ENCODE measurements at regions not wholly inside any gene's neighbourhood (a gene's known extent, or its start where the extent isn't known, plus 50 kb on each side); places are given as distances from the start of the nearest gene placed in this dataset.

DNA sequence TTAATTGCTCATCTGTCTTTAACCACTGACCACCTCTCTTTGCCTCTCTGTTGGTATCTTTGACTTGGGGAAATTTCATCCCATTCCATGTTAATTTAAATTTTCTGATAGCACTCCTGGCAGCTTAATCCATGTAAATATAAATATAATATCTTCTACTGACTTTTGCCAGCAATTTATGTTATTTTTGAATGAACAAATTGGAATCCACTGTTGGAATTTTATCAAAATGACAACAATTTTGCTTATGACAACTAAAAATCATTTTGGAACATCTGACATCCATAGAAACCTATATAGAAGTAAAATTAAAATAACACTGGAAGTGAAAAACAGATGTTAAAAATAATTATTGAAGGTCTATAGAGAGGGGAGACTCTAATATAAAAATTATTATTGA is 176.5 kb upstream of the AKR1E2 start:
- H3K27me3 Mint-ChIP-seq (ENCODE audit: insufficient read depth, unreplicated experiment) = peaks cover 14% of the 10 kb centered on the region

DNA sequence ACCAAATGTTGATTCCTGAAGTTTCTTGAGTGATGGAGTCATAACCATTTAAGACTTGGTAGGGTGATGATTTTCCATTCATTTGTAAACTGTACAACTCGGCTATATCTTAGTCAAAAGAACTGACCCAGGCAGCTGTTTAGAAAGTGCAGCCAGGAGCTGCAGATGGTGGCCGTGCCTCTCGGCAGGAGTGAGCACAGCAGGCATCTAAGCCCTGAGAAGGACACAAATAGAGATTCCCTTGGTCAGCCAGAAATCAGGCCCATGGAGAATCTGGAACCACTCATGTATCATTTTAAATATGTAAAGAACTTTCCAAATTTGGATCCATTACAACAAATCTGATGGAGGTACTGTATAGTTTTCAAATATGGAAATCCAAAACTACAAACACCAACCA is 177.0 kb upstream of the AKR1E2 start:
- POLR2A ChIA-PET = no interaction called here
- no TSS peak for BruUV-seq (replicated peaks)
- no peaks in the 10 kb centered on the region for H3K9me3 Mint-ChIP-seq (ENCODE audit: unreplicated experiment)
- H3K4me3 Mint-ChIP-seq (ENCODE audit: unreplicated experiment) = no peak overlapping the region
- H3K27me3 Mint-ChIP-seq (ENCODE audit: insufficient read depth, unreplicated experiment) = peaks cover 12% of the 10 kb centered on the region
- CTCF ChIA-PET = no interaction called here
- H3K4me1 Mint-ChIP-seq (ENCODE audit: low read depth, unreplicated experiment) = no peaks in the 10 kb centered on the region
- Histone ChIP-seq H3K9me3 (no peaks in the 10 kb centered on the region), H3K27me3 (replicated peaks; ENCODE audit: control insufficient read depth, insufficient read depth, low read length) (no peaks in the 10 kb centered on the region; the same call in 1 of the 2 replicates), H3K4me3 (ENCODE audit: low read depth, low read length) (no peak overlapping the region), H3K36me3 (ENCODE audit: control insufficient read depth, insufficient read depth, low read length) (no peaks in the 10 kb centered on the region), H3K4me1 (no peaks in the 10 kb centered on the region)
- TF ChIP-seq, protein P1, sequence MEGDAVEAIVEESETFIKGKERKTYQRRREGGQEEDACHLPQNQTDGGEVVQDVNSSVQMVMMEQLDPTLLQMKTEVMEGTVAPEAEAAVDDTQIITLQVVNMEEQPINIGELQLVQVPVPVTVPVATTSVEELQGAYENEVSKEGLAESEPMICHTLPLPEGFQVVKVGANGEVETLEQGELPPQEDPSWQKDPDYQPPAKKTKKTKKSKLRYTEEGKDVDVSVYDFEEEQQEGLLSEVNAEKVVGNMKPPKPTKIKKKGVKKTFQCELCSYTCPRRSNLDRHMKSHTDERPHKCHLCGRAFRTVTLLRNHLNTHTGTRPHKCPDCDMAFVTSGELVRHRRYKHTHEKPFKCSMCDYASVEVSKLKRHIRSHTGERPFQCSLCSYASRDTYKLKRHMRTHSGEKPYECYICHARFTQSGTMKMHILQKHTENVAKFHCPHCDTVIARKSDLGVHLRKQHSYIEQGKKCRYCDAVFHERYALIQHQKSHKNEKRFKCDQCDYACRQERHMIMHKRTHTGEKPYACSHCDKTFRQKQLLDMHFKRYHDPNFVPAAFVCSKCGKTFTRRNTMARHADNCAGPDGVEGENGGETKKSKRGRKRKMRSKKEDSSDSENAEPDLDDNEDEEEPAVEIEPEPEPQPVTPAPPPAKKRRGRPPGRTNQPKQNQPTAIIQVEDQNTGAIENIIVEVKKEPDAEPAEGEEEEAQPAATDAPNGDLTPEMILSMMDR (IDR thresholded peaks at IDR 0.05; ENCODE audit: insufficient read depth in 1 of 2, low read depth in 1 of 2, low read length in 1 of 2, severe bottlenecking in 1 of 2, unreplicated experiment in 1 of 2) = no peak
- H3K27ac Mint-ChIP-seq (ENCODE audit: unreplicated experiment) = no peak overlapping the region
- no peaks in the 10 kb centered on the region for H3K36me3 Mint-ChIP-seq (ENCODE audit: insufficient read depth, unreplicated experiment)
- intact Hi-C loops (cut with micrococcal nuclease; ENCODE audit: unreplicated experiment) = no loop called here
- DNase-seq = no peak

More for the DNA sequence above, 176.5 kb upstream of the AKR1E2 start:
- ChIA-PET POLR2A (no interaction called here), CTCF (no interaction called here)
- Mint-ChIP-seq H3K4me3 (ENCODE audit: unreplicated experiment) (no peak overlapping the region), H3K4me1 (ENCODE audit: low read depth, unreplicated experiment) (no peaks in the 10 kb centered on the region), H3K36me3 (ENCODE audit: insufficient read depth, unreplicated experiment) (no peaks in the 10 kb centered on the region), H3K27ac (ENCODE audit: unreplicated experiment) (no peak overlapping the region), H3K9me3 (ENCODE audit: unreplicated experiment) (no peaks in the 10 kb centered on the region)
- intact Hi-C loops (cut with micrococcal nuclease; ENCODE audit: unreplicated experiment) = no loop called here
- Histone ChIP-seq H3K4me3 (ENCODE audit: low read depth, low read length) (no peak overlapping the region), H3K27me3 (replicated peaks; ENCODE audit: control insufficient read depth, insufficient read depth, low read length) (no peaks in the 10 kb centered on the region; the same call in 1 of the 2 replicates), H3K36me3 (ENCODE audit: control insufficient read depth, insufficient read depth, low read length) (no peaks in the 10 kb centered on the region), H3K4me1 (no peaks in the 10 kb centered on the region), H3K9me3 (no peaks in the 10 kb centered on the region)
- no TSS peak for BruUV-seq (replicated peaks)
- TF ChIP-seq, protein P1 (IDR thresholded peaks at IDR 0.05; ENCODE audit: insufficient read depth in 1 of 2, low read depth in 1 of 2, low read length in 1 of 2, severe bottlenecking in 1 of 2, unreplicated experiment in 1 of 2) = no peak
- DNase-seq = no peak

DNA sequence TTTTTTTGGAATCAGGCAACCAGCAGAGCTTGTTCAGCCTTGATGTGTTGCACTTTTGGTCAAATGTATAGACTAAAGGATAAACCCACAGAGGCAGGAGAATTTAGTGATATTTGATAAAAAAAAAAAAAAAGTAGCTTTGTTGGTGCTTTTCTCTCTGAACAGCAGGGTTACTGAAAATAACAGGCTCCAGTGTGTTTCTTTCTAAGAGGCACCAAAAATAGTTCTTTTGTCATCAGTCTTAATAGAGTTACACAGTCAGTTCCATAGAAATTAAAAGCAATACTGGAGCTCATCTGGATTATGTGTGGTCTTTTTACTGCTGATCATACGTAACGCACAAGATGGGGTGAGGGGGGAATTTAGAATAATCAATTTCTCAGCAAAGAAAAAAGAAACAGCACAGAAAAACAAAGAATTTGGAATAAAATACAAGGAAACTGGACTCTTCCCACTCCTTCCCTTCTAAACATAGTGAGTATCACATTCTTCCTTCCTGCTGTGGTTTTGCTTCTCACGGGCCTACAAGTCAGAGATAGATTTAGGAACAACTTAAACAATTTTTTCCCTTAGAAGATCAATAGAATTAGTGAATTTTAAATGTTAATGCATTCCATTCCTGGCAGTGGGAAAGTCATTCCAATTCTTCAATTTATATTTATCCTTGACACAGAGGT is 178.8 kb upstream of the AKR1E2 start:
- ChIA-PET CTCF (no interaction called here), POLR2A (no interaction called here)
- no peak overlapping the region for H3K4me3 ChIP-seq (ENCODE audit: low read depth, low read length)
- intact Hi-C loops (cut with micrococcal nuclease; ENCODE audit: unreplicated experiment) = no loop called here
- no peaks in the 10 kb centered on the region for H3K36me3 Mint-ChIP-seq (ENCODE audit: insufficient read depth, unreplicated experiment)
- no peaks in the 10 kb centered on the region for H3K9me3 Mint-ChIP-seq (ENCODE audit: unreplicated experiment)
- H3K4me3 Mint-ChIP-seq (ENCODE audit: unreplicated experiment) = no peak overlapping the region
- DNase-seq = no peak
- no peaks in the 10 kb centered on the region for H3K4me1 Mint-ChIP-seq (ENCODE audit: low read depth, unreplicated experiment)
- TF ChIP-seq, protein P1 (IDR thresholded peaks at IDR 0.05; ENCODE audit: insufficient read depth in 1 of 2, low read depth in 1 of 2, low read length in 1 of 2, severe bottlenecking in 1 of 2, unreplicated experiment in 1 of 2) = no peak
- no peak overlapping the region for H3K27ac Mint-ChIP-seq (ENCODE audit: unreplicated experiment)
- H3K4me1 ChIP-seq = no peaks in the 10 kb centered on the region
- H3K27me3 ChIP-seq (replicated peaks; ENCODE audit: control insufficient read depth, insufficient read depth, low read length) = no peaks in the 10 kb centered on the region; the same call in 1 of the 2 replicates
- BruUV-seq (replicated peaks) = no TSS peak
- H3K36me3 ChIP-seq (ENCODE audit: control insufficient read depth, insufficient read depth, low read length) = no peaks in the 10 kb centered on the region
- H3K9me3 ChIP-seq = no peaks in the 10 kb centered on the region
- peaks cover 10% of the 10 kb centered on the region for H3K27me3 Mint-ChIP-seq (ENCODE audit: insufficient read depth, unreplicated experiment)
